WTC11 (cell line): ENCODE measurements at regions not wholly inside any gene's neighbourhood (a gene's known extent, or its start where the extent isn't known, plus 50 kb on each side); places are given as distances from the start of the nearest gene placed in this dataset.

ENCODE experiments used
- ATAC-seq: fragments of 200-7000 bp; cut with Tn5 transposase; 2 replicates; pipeline ENCODE4 v1.10.0; 2021; ENCODE audit warnings: mild to moderate bottlenecking, moderate library complexity
- CTCF ChIA-PET: fragments of 300-600 bp; sonication (Branson Sonifier 250); formaldehyde crosslinking; loops from one replicate; lab custom pipeline; 2021; ENCODE audit warnings: antibody characterized with exemption; lab: Charles Lee
- POLR2A ChIA-PET: fragments of 350-600 bp; sonication (Branson Sonifier 250); formaldehyde crosslinking; loops from one replicate; lab custom pipeline; 2021; ENCODE audit warnings: antibody characterized with exemption; lab: Charles Lee
- DNase-seq: peaks from one replicate; pipeline ENCODE4 v3.0.0; 2021; ENCODE audit warnings: low spot score
- H3K27ac Mint-ChIP-seq: 2 replicates; pipeline ENCODE4 v1.8.0; 2021; ENCODE audit warnings: mixed read lengths
- H3K27me3 Mint-ChIP-seq: 2 replicates; pipeline ENCODE4 v1.8.0; 2021; ENCODE audit warnings: low read depth, mild to moderate bottlenecking, moderate library complexity, mixed read lengths
- H3K36me3 Mint-ChIP-seq: 2 replicates; pipeline ENCODE4 v1.8.0; 2021; ENCODE audit warnings: mixed read lengths
- H3K4me1 Mint-ChIP-seq: 2 replicates; pipeline ENCODE4 v1.8.0; 2022; ENCODE audit warnings: mixed read lengths
- H3K4me3 Mint-ChIP-seq: 2 replicates; pipeline ENCODE4 v1.8.0; 2021; ENCODE audit warnings: mild to moderate bottlenecking, moderate library complexity, mixed read lengths
- H3K9me3 Mint-ChIP-seq: 2 replicates; pipeline ENCODE4 v1.8.0; 2021; ENCODE audit warnings: mixed read lengths
- CREM ChIP-seq: sonication (generic); formaldehyde crosslinking; IDR thresholded peaks from 2 replicates; pipeline ENCODE4 v1.8.1; 2022; ENCODE audit warnings: mild to moderate bottlenecking, missing genetic modification reagents, moderate library complexity
- E2F4 ChIP-seq: sonication (generic); formaldehyde crosslinking; IDR thresholded peaks from 2 replicates; pipeline ENCODE4 v1.8.1; 2022; ENCODE audit warnings: low read depth, mild to moderate bottlenecking, moderate library complexity, missing genetic modification reagents, borderline replicate concordance
- ELF4 ChIP-seq: sonication (generic); formaldehyde crosslinking; IDR thresholded peaks from 2 replicates; pipeline ENCODE4 v1.8.1; 2022; ENCODE audit warnings: low read depth, mild to moderate bottlenecking, moderate library complexity, missing genetic modification reagents
- FOXK1 ChIP-seq: sonication (generic); formaldehyde crosslinking; IDR thresholded peaks from 2 replicates; pipeline ENCODE4 v1.8.0; 2022; ENCODE audit warnings: mild to moderate bottlenecking, moderate library complexity, missing genetic modification reagents
- GTF2I ChIP-seq: fragments of 250-450 bp; sonication (Bioruptor Pico); conservative IDR thresholded peaks from 2 replicates; pipeline ENCODE4 v1.4.0; 2021; ENCODE audit warnings: mild to moderate bottlenecking
- RORB ChIP-seq: fragments of 250-450 bp; sonication (Bioruptor Pico); IDR thresholded peaks from 2 replicates; pipeline ENCODE4 v1.9.0; 2021; ENCODE audit warnings: mild to moderate bottlenecking
- SMAD3 ChIP-seq: sonication (generic); formaldehyde crosslinking; IDR thresholded peaks from 2 replicates; pipeline ENCODE4 v1.8.0; 2022; ENCODE audit warnings: missing genetic modification reagents, mild to moderate bottlenecking, borderline replicate concordance
- SOX15 ChIP-seq: fragments of 250-450 bp; sonication (Bioruptor Pico); IDR thresholded peaks from 2 replicates; pipeline ENCODE4 v1.9.0; 2021; ENCODE audit warnings: mild to moderate bottlenecking
- TEAD4 ChIP-seq: sonication (generic); formaldehyde crosslinking; IDR thresholded peaks from 2 replicates; pipeline ENCODE4 v1.8.0; 2022; ENCODE audit warnings: mild to moderate bottlenecking, missing genetic modification reagents
- ZNF263 ChIP-seq: sonication (generic); formaldehyde crosslinking; IDR thresholded peaks from 2 replicates; pipeline ENCODE4 v1.8.1; 2022; ENCODE audit warnings: low read depth, mild to moderate bottlenecking, moderate library complexity, missing genetic modification reagents
- ZNF532 ChIP-seq: fragments of 250-450 bp; sonication (Bioruptor Pico); IDR thresholded peaks from 2 replicates; pipeline ENCODE4 v1.9.0; 2021; ENCODE audit warnings: mild to moderate bottlenecking, borderline replicate concordance
- TF ChIP-seq, protein P1 (sequence below): sonication (generic); formaldehyde crosslinking; conservative IDR thresholded peaks from 2 replicates; pipeline ENCODE4 v1.8.1; 2023; ENCODE audit warnings: mild to moderate bottlenecking, low read depth, missing genetic modification reagents, moderate library complexity
- TF ChIP-seq, protein P2 (sequence below): sonication (generic); formaldehyde crosslinking; IDR thresholded peaks from 2 replicates; pipeline ENCODE4 v1.8.1; 2023; ENCODE audit warnings: mild to moderate bottlenecking, missing genetic modification reagents
- TF ChIP-seq, protein P3 (sequence below): sonication (generic); formaldehyde crosslinking; IDR thresholded peaks from 2 replicates; pipeline ENCODE4 v1.8.1; 2022; ENCODE audit warnings: missing genetic modification reagents, borderline replicate concordance

DNA sequence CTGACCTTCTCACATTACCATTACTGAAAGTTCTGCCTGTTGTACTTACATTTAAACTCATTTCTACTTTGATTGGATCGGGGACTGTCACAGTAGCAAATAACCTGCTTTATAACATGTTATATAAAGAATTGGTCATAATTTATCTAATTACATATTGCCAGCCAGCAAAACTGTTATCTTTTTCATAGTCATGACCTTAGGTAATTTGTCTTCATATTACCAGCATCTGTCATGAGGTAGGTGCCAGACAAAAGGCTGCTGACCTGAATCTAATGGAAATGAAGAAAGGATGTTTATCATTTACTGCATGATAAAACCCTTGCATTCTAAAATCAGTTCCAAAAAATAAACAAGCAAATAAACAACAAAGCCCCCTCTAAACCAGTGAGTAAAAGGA, 89.4 kb upstream of the LRP1B start (continued):
- TF ChIP-seq ZNF532: no peak
- no peak for TF ChIP-seq CREM
- TF ChIP-seq, all 79 proteins: peak for 0

- no peaks in the 10 kb centered on the region for H3K9me3 Mint-ChIP-seq
- DNase-seq: no peak
- H3K36me3 Mint-ChIP-seq: no peaks in the 10 kb centered on the region
- TF ChIP-seq RORB (no peak), TEAD4 (no peak), E2F4 (CRISPR knock-in tag) (no peak), SMAD3 (no peak)
- TF ChIP-seq, protein P1, sequence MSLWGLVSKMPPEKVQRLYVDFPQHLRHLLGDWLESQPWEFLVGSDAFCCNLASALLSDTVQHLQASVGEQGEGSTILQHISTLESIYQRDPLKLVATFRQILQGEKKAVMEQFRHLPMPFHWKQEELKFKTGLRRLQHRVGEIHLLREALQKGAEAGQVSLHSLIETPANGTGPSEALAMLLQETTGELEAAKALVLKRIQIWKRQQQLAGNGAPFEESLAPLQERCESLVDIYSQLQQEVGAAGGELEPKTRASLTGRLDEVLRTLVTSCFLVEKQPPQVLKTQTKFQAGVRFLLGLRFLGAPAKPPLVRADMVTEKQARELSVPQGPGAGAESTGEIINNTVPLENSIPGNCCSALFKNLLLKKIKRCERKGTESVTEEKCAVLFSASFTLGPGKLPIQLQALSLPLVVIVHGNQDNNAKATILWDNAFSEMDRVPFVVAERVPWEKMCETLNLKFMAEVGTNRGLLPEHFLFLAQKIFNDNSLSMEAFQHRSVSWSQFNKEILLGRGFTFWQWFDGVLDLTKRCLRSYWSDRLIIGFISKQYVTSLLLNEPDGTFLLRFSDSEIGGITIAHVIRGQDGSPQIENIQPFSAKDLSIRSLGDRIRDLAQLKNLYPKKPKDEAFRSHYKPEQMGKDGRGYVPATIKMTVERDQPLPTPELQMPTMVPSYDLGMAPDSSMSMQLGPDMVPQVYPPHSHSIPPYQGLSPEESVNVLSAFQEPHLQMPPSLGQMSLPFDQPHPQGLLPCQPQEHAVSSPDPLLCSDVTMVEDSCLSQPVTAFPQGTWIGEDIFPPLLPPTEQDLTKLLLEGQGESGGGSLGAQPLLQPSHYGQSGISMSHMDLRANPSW: no peak
- TF ChIP-seq, protein P2, sequence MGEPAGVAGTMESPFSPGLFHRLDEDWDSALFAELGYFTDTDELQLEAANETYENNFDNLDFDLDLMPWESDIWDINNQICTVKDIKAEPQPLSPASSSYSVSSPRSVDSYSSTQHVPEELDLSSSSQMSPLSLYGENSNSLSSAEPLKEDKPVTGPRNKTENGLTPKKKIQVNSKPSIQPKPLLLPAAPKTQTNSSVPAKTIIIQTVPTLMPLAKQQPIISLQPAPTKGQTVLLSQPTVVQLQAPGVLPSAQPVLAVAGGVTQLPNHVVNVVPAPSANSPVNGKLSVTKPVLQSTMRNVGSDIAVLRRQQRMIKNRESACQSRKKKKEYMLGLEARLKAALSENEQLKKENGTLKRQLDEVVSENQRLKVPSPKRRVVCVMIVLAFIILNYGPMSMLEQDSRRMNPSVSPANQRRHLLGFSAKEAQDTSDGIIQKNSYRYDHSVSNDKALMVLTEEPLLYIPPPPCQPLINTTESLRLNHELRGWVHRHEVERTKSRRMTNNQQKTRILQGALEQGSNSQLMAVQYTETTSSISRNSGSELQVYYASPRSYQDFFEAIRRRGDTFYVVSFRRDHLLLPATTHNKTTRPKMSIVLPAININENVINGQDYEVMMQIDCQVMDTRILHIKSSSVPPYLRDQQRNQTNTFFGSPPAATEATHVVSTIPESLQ (CRISPR knock-in tag): no peak
- TF ChIP-seq, all 79 proteins: peak for 0
- ATAC-seq: no peak
- ChIA-PET CTCF (no interaction called here), POLR2A (no interaction called here)
- H3K27me3 Mint-ChIP-seq: no peaks in the 10 kb centered on the region
- H3K4me1 Mint-ChIP-seq: peaks cover 7% of the 10 kb centered on the region
- H3K27ac Mint-ChIP-seq: no peak overlapping the region
- no peak overlapping the region for H3K4me3 Mint-ChIP-seq
Observed at GRCh38 chr2:142218471-142218870, 87.7 kb upstream of the LRP1B start.

DNA sequence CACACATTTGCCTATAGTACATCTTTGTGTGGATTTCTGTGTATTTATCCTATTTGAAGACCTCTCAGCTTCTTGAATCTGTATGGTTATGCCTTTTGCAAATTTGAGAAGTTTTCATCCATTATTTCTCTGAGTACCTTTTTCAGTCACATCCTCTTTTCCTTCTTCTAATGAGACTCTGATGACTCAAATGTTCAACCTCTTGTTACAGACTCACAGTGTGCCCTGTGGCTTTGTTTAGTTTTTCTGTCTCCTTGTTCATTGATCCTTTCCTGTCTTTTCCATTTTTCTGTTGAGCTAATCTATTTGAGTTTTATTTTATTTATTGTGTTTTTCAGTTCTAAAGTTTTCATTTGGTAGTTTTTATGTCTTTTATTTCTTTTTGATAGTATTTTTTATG, 87.0 kb upstream of the LRP1B start:
- ATAC-seq: no peak
- POLR2A ChIA-PET: no interaction called here
- CTCF ChIA-PET: no interaction called here
- DNase-seq: no peak
- Mint-ChIP-seq H3K4me3 (no peak overlapping the region), H3K4me1 (peaks cover 7% of the 10 kb centered on the region), H3K27me3 (no peaks in the 10 kb centered on the region), H3K36me3 (no peaks in the 10 kb centered on the region), H3K9me3 (no peaks in the 10 kb centered on the region), H3K27ac (no peak overlapping the region)
- TF ChIP-seq ZNF263 (CRISPR knock-in tag) (no peak), ZNF532 (no peak), ELF4 (CRISPR knock-in tag) (no peak), SOX15 (CRISPR knock-in tag) (no peak), GTF2I (CRISPR knock-in tag) (no peak), FOXK1 (CRISPR knock-in tag) (no peak)
- TF ChIP-seq, protein P3, sequence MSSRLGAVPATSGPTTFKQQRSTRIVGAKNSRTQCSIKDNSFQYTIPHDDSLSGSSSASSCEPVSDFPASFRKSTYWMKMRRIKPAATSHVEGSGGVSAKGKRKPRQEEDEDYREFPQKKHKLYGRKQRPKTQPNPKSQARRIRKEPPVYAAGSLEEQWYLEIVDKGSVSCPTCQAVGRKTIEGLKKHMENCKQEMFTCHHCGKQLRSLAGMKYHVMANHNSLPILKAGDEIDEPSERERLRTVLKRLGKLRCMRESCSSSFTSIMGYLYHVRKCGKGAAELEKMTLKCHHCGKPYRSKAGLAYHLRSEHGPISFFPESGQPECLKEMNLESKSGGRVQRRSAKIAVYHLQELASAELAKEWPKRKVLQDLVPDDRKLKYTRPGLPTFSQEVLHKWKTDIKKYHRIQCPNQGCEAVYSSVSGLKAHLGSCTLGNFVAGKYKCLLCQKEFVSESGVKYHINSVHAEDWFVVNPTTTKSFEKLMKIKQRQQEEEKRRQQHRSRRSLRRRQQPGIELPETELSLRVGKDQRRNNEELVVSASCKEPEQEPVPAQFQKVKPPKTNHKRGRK: no peak
- TF ChIP-seq, protein P1: no peak
